SK-N-SH (cell line): ENCODE measurements at regions not wholly inside any gene's neighbourhood (a gene's known extent, or its start where the extent isn't known, plus 50 kb on each side); places are given as distances from the start of the nearest gene placed in this dataset.

Experiments
- CTCF ChIA-PET: fragments of 300-600, 350-600 bp; formaldehyde crosslinking; extraction: SDS; loops from one replicate; lab custom pipeline; 2021; lab: Yijun Ruan, JAX
- POLR2A ChIA-PET: fragments of 350-600 bp; sonication (Branson Sonifier 250); formaldehyde crosslinking; extraction: SDS; loops from one replicate; lab custom pipeline; 2020; ENCODE audit warnings: antibody characterized with exemption, inconsistent platforms; lab: Yijun Ruan, JAX
- DNase-seq: peaks from one replicate; pipeline ENCODE4 v3.0.0; 2012
- H2AFZ ChIP-seq: fragments of 200-600 bp; sonication (generic); 2 replicates; pipeline ENCODE4 v1.8.1; 2016; ENCODE audit warnings: antibody characterized with exemption, mild to moderate bottlenecking, low read depth
- H3F3A ChIP-seq: fragments of 200-600 bp; sonication (generic); replicated peaks from 2 replicates; pipeline ENCODE3; 2016; ENCODE audit warnings: antibody characterized with exemption, mild to moderate bottlenecking; ENCODE audit not compliant: insufficient read depth
- H3K27ac ChIP-seq, 2 experiments: fragments of 200-500 bp in 1 of 2; fragments of 200-600 bp in 1 of 2; sonication (Bioruptor generic) in 1 of 2; sonication (generic), shearing (Covaris generic) in 1 of 2; 2 replicates each; pipeline versions ENCODE4 v1.5.1 to v1.6.1; 2014 to 2016; ENCODE audit warnings: low read depth in 2 of 2, inconsistent platforms in 1 of 2, low read length in 1 of 2, mild to moderate bottlenecking in 1 of 2, mixed read lengths in 1 of 2
- H3K27me3 ChIP-seq: fragments of 200-600 bp; sonication (generic), shearing (Covaris generic); 2 replicates; pipeline ENCODE4 v1.6.1; 2016; ENCODE audit warnings: mixed run types; ENCODE audit not compliant: insufficient read depth
- H3K36me3 ChIP-seq, 2 experiments: fragments of 200-500 bp in 1 of 2; fragments of 200-600 bp in 1 of 2; sonication (Bioruptor generic) in 1 of 2; sonication (generic) in 1 of 2; replicated peaks in 1 of 2; 2 replicates each; pipeline versions ENCODE3 to v1.5.1; 2014 to 2016; ENCODE audit warnings: low read length in 1 of 2, mild to moderate bottlenecking in 1 of 2; ENCODE audit not compliant: insufficient read depth in 2 of 2, control insufficient read depth in 1 of 2
- H3K4me1 ChIP-seq, 2 experiments: fragments of 200-500 bp in 1 of 2; fragments of 200-600 bp in 1 of 2; sonication (Bioruptor generic) in 1 of 2; sonication (generic), shearing (Covaris generic) in 1 of 2; 2 replicates each; pipeline versions ENCODE4 v1.5.1 to v1.6.1; 2014 to 2016; ENCODE audit warnings: low read depth in 1 of 2, low read length in 1 of 2, mixed run types in 1 of 2; ENCODE audit not compliant: insufficient read depth in 2 of 2, control insufficient read depth in 1 of 2
- H3K4me2 ChIP-seq: fragments of 200-600 bp; sonication (generic), shearing (Covaris generic); 2 replicates; pipeline ENCODE4 v1.6.1; 2017; ENCODE audit warnings: mixed run types
- H3K4me3 ChIP-seq, 2 experiments: fragments of 200-500 bp in 1 of 2; fragments of 200-600 bp in 1 of 2; sonication (Bioruptor generic) in 1 of 2; sonication (generic), shearing (Covaris generic) in 1 of 2; 2 replicates each; pipeline versions ENCODE4 v1.5.1 to v1.8.1; 2014 to 2016; ENCODE audit warnings: low read depth in 2 of 2, inconsistent platforms in 1 of 2, low read length in 1 of 2, mild to moderate bottlenecking in 1 of 2, mixed read lengths in 1 of 2, moderate library complexity in 1 of 2
- H3K79me2 ChIP-seq: fragments of 200-600 bp; sonication (generic); 2 replicates; pipeline ENCODE4 v1.8.1; 2017; ENCODE audit warnings: mild to moderate bottlenecking; ENCODE audit not compliant: insufficient read depth
- H3K9ac ChIP-seq: fragments of 200-600 bp; sonication (generic); 2 replicates; pipeline ENCODE4 v1.6.1; 2017; ENCODE audit warnings: mixed run types
- H3K9me2 ChIP-seq: fragments of 200-600 bp; sonication (generic); 2 replicates; pipeline ENCODE4 v1.6.1; 2017; ENCODE audit warnings: mixed run types
- H3K9me3 ChIP-seq: fragments of 200-600 bp; sonication (generic); 2 replicates; pipeline ENCODE4 v1.6.1; 2017; ENCODE audit warnings: mixed run types, mild to moderate bottlenecking, moderate library complexity
- H4K20me1 ChIP-seq: fragments of 200-600 bp; sonication (generic); 2 replicates; pipeline ENCODE4 v1.6.1; 2017; ENCODE audit warnings: mild to moderate bottlenecking, mixed run types; ENCODE audit not compliant: insufficient read depth
- ELF1 ChIP-seq: IDR thresholded peaks from 2 replicates; pipeline ENCODE4 v1.4.0; 2012
- EZH2phosphoT487 ChIP-seq: fragments of 200-600 bp; sonication (generic); IDR thresholded peaks from 2 replicates; pipeline ENCODE4 v1.6.1; 2017; ENCODE audit warnings: low read depth, mixed run types, mild to moderate bottlenecking, antibody characterized with exemption, moderate library complexity, borderline replicate concordance
- FOSL2 ChIP-seq: IDR thresholded peaks from 2 replicates; pipeline ENCODE4 v1.4.0; 2012; ENCODE audit warnings: low read depth, mild to moderate bottlenecking, moderate library complexity, borderline replicate concordance
- FOXJ3 ChIP-seq: sonication (generic); formaldehyde crosslinking; IDR thresholded peaks from 2 replicates; pipeline ENCODE4 v1.5.1; 2020; ENCODE audit warnings: mild to moderate bottlenecking, missing genetic modification reagents
- FOXM1 ChIP-seq: IDR thresholded peaks from 2 replicates; pipeline ENCODE4 v1.4.0; 2012; ENCODE audit warnings: low read depth, mild to moderate bottlenecking
- GABPA ChIP-seq: IDR thresholded peaks from 2 replicates; pipeline ENCODE4 v1.4.0; 2012; ENCODE audit warnings: low read depth, mild to moderate bottlenecking
- GATA2 ChIP-seq: sonication (generic); formaldehyde crosslinking; IDR thresholded peaks from 2 replicates; pipeline ENCODE4 v1.5.0; 2020; ENCODE audit warnings: mild to moderate bottlenecking, missing genetic modification reagents
- IRF3 ChIP-seq: fragments of 150-350 bp; IDR thresholded peaks from 2 replicates; pipeline ENCODE4 v1.6.1; 2016; ENCODE audit warnings: mild to moderate bottlenecking, low read depth, low read length
- JUND ChIP-seq: IDR thresholded peaks from 2 replicates; pipeline ENCODE4 v1.4.0; 2012
- MEF2A ChIP-seq: IDR thresholded peaks from 2 replicates; pipeline ENCODE4 v1.4.0; 2012; ENCODE audit warnings: low read depth, borderline replicate concordance
- MXI1 ChIP-seq: IDR thresholded peaks from 2 replicates; pipeline ENCODE4 v1.6.1; 2012; ENCODE audit warnings: mild to moderate bottlenecking, low read depth, low read length, improper control_type of control experiment
- NRF1 ChIP-seq: IDR thresholded peaks from 2 replicates; pipeline ENCODE4 v1.6.1; 2012; ENCODE audit warnings: low read depth, mild to moderate bottlenecking, low read length
- PBX3 ChIP-seq: IDR thresholded peaks from 2 replicates; pipeline ENCODE4; 2012
- RCOR1 ChIP-seq: fragments of 150-350 bp; IDR thresholded peaks from 2 replicates; pipeline ENCODE4 v1.6.1; 2017; ENCODE audit warnings: antibody characterized with exemption, low read length
- RFX5 ChIP-seq: IDR thresholded peaks from 2 replicates; pipeline ENCODE4 v1.6.1; 2012; ENCODE audit warnings: mild to moderate bottlenecking, improper control_type of control experiment, low read length
- RXRA ChIP-seq: IDR thresholded peaks from 2 replicates; pipeline ENCODE4 v1.4.0; 2012; ENCODE audit warnings: low read depth, mild to moderate bottlenecking, borderline replicate concordance
- SMC3 ChIP-seq: IDR thresholded peaks from 2 replicates; pipeline ENCODE4 v1.6.1; 2012; ENCODE audit warnings: low read depth, low read length, improper control_type of control experiment
- TAF1 ChIP-seq: IDR thresholded peaks from 2 replicates; pipeline ENCODE4 v1.6.1; 2012; ENCODE audit warnings: low read depth, mild to moderate bottlenecking, low read length, moderate library complexity, borderline replicate concordance
- TCF12 ChIP-seq: IDR thresholded peaks from 2 replicates; pipeline ENCODE4 v1.4.0; 2012
- TEAD4 ChIP-seq: IDR thresholded peaks from 2 replicates; pipeline ENCODE4 v1.4.0; 2012; ENCODE audit warnings: mild to moderate bottlenecking, borderline replicate concordance; ENCODE audit not compliant: insufficient read depth
- YY1 ChIP-seq: IDR thresholded peaks from 2 replicates; pipeline ENCODE4 v1.4.0; 2012; ENCODE audit warnings: low read depth, mild to moderate bottlenecking
- WGBS: methylation state at CpG from one replicate; pipeline ENCODE4 v1.1.6; 2017; ENCODE audit warnings: low lambda C conversion rate; 5-methylcytosine and 5-hydroxymethylcytosine counted together
- TF ChIP-seq, protein P1 (sequence below): IDR thresholded peaks from 2 replicates; pipeline ENCODE4 v1.4.0; 2012; ENCODE audit warnings: low read depth
- TF ChIP-seq, protein P2 (sequence below): IDR thresholded peaks from 2 replicates; pipeline ENCODE4 v1.4.0; 2012; ENCODE audit warnings: low read depth, borderline replicate concordance

GRCh38 chr2:228526687-228527086, 345.2 kb upstream of the SPHKAP start:
- no peaks in the 10 kb centered on the region for H3K36me3 ChIP-seq
- H3K4me3 ChIP-seq: no peak overlapping the region
- no peak for DNase-seq
- no peaks in the 10 kb centered on the region for H3F3A ChIP-seq
- no peaks in the 10 kb centered on the region for H4K20me1 ChIP-seq
- H3K27me3 ChIP-seq: no peaks in the 10 kb centered on the region
- no peak overlapping the region for H2AFZ ChIP-seq
- no peak overlapping the region for H3K27ac ChIP-seq
- TF ChIP-seq, protein P1, sequence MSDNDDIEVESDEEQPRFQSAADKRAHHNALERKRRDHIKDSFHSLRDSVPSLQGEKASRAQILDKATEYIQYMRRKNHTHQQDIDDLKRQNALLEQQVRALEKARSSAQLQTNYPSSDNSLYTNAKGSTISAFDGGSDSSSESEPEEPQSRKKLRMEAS: no peak
- TF ChIP-seq GABPA (no peak), GATA2 (CRISPR knock-in tag) (no peak), TAF1 (no peak), YY1 (no peak), JUND (no peak), FOSL2 (no peak), FOXM1 (no peak), TCF12 (no peak), RCOR1 (no peak), NRF1 (no peak), ELF1 (no peak), TEAD4 (no peak), MXI1 (no peak)
- TF ChIP-seq, protein P2, sequence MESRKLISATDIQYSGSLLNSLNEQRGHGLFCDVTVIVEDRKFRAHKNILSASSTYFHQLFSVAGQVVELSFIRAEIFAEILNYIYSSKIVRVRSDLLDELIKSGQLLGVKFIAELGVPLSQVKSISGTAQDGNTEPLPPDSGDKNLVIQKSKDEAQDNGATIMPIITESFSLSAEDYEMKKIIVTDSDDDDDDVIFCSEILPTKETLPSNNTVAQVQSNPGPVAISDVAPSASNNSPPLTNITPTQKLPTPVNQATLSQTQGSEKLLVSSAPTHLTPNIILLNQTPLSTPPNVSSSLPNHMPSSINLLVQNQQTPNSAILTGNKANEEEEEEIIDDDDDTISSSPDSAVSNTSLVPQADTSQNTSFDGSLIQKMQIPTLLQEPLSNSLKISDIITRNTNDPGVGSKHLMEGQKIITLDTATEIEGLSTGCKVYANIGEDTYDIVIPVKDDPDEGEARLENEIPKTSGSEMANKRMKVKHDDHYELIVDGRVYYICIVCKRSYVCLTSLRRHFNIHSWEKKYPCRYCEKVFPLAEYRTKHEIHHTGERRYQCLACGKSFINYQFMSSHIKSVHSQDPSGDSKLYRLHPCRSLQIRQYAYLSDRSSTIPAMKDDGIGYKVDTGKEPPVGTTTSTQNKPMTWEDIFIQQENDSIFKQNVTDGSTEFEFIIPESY: no peak
- H3K79me2 ChIP-seq: no peaks in the 10 kb centered on the region
- WGBS: 8% methylated on average over 1 of the region's 1 CpG
- no peaks in the 10 kb centered on the region for H3K4me1 ChIP-seq
- ChIA-PET CTCF (no interaction called here), POLR2A (no interaction called here)
- no peak overlapping the region for H3K4me2 ChIP-seq
- 0 out of 2 replicates have a peak, but pooled peaks cover 5% of the 10 kb centered on the region for H3K9me3 ChIP-seq
- H3K9me2 ChIP-seq: no peaks in the 10 kb centered on the region
- no peak overlapping the region for H3K9ac ChIP-seq

GRCh38 chr2:228522977-228523376, 341.5 kb upstream of the SPHKAP start:
- CTCF ChIA-PET: no interaction called here
- Histone ChIP-seq H3K27me3 (no peaks in the 10 kb centered on the region), H3K9me2 (no peaks in the 10 kb centered on the region), H3K79me2 (no peaks in the 10 kb centered on the region), H2AFZ (no peak overlapping the region), H3K4me3 (no peak overlapping the region), H3K9me3 (0 out of 2 replicates have a peak, but pooled peaks cover 5% of the 10 kb centered on the region), H3K4me1 (no peaks in the 10 kb centered on the region), H3K36me3 (no peaks in the 10 kb centered on the region), H3K9ac (no peak overlapping the region), H3F3A (no peaks in the 10 kb centered on the region), H3K27ac (no peak overlapping the region), H4K20me1 (no peaks in the 10 kb centered on the region), H3K4me2 (no peak overlapping the region)
- no peak for TF ChIP-seq FOXJ3
- no peak for TF ChIP-seq SMC3
- TF ChIP-seq JUND: no peak
- TF ChIP-seq GATA2 (CRISPR knock-in tag): no peak
- TF ChIP-seq NRF1: no peak
- no peak for TF ChIP-seq RXRA
- no peak for TF ChIP-seq ELF1
- TF ChIP-seq PBX3: no peak
- TF ChIP-seq GABPA: no peak
- TF ChIP-seq TEAD4: no peak
- TF ChIP-seq FOSL2: no peak
- no peak for TF ChIP-seq MXI1
- no peak for TF ChIP-seq RCOR1
- no peak for TF ChIP-seq RFX5
- no peak for TF ChIP-seq EZH2phosphoT487
- TF ChIP-seq IRF3: no peak
- TF ChIP-seq MEF2A: no peak
- TF ChIP-seq, protein P2: no peak
- no peak for DNase-seq
- WGBS: 23% methylated on average over 3 of the region's 3 CpGs
- POLR2A ChIA-PET: no interaction called here
